ENCODE measurements at regions not wholly inside any gene's neighbourhood (a gene's known extent, or its start where the extent isn't known, plus 50 kb on each side); places are given as distances from the start of the nearest gene placed in this dataset.

DNA sequence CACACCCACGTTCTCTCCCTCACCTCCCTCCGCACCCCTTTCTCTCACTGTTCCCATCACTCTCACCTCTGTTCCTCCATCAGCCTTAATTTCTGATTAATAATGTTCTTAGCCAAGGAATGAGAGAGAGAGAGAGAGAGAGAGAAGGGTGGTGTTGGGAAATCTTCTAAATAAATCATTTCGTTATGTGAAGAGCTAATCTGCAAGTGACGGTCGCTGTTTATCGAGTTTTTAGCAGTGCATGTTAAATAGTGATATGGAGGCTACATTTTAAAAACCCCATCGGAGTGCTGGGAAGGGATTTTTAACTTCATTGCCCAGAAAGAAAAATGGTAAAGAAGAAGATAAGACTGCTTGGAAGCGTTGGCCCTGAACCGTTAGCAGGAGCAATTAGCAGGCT lies 203.3 kb upstream of the LHX5 start:
- H3K27me3 ChIP-seq (ENCODE audit: control insufficient read depth, insufficient read depth, low read length): peaks cover 27% of the 10 kb centered on the region
- whole genome bisulfite sequencing (ENCODE audit: insufficient coverage): 34% methylated on average over 6 of the region's 9 CpGs
- H3K36me3 ChIP-seq (ENCODE audit: control insufficient read depth, insufficient read depth, low read length): no peaks in the 10 kb centered on the region
- H3K9me3 ChIP-seq (replicated peaks; ENCODE audit: control insufficient read depth, low read depth, low read length): no peaks in the 10 kb centered on the region
- H3K4me1 ChIP-seq (ENCODE audit: control insufficient read depth, insufficient read depth, low read length): no peaks in the 10 kb centered on the region
- no peak overlapping the region for H3K27ac ChIP-seq (ENCODE audit: low read length)
- DNase-seq: no peak
- H3K4me3 ChIP-seq (ENCODE audit: low read length): no peak overlapping the region

DNA sequence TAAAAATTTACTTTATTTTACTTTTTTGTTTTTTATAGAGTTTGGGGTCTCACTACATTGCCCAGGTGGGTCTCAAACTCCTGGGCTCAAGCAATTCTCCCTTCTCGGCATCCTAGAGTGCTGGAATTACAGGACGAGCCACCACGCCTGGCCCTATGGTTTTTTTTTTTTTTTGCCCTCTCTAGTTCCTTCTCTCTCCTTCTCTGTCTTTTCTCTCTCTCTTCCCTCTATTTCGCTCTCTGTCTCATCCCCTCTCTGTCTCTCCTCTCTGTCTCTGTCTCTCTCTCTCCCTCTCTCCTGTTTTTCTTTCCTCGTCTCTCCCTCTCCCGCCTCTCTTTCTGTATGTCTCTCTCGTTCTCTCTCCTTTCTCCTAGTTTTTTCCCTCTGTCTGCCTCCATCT lies 202.6 kb upstream of the LHX5 start:
- no peaks in the 10 kb centered on the region for H3K36me3 ChIP-seq (ENCODE audit: control insufficient read depth, insufficient read depth, low read length)
- no peaks in the 10 kb centered on the region for H3K9me3 ChIP-seq (replicated peaks; ENCODE audit: control insufficient read depth, low read depth, low read length)
- DNase-seq: no peak
- 62% methylated on average over 7 of the region's 7 CpGs for WGBS (ENCODE audit: insufficient coverage)
- no peak overlapping the region for H3K27ac ChIP-seq (ENCODE audit: low read length)
- no peak overlapping the region for H3K4me3 ChIP-seq (ENCODE audit: low read length)
- H3K4me1 ChIP-seq (ENCODE audit: control insufficient read depth, insufficient read depth, low read length): no peaks in the 10 kb centered on the region
- H3K27me3 ChIP-seq (ENCODE audit: control insufficient read depth, insufficient read depth, low read length): peaks cover 34% of the 10 kb centered on the region

DNA sequence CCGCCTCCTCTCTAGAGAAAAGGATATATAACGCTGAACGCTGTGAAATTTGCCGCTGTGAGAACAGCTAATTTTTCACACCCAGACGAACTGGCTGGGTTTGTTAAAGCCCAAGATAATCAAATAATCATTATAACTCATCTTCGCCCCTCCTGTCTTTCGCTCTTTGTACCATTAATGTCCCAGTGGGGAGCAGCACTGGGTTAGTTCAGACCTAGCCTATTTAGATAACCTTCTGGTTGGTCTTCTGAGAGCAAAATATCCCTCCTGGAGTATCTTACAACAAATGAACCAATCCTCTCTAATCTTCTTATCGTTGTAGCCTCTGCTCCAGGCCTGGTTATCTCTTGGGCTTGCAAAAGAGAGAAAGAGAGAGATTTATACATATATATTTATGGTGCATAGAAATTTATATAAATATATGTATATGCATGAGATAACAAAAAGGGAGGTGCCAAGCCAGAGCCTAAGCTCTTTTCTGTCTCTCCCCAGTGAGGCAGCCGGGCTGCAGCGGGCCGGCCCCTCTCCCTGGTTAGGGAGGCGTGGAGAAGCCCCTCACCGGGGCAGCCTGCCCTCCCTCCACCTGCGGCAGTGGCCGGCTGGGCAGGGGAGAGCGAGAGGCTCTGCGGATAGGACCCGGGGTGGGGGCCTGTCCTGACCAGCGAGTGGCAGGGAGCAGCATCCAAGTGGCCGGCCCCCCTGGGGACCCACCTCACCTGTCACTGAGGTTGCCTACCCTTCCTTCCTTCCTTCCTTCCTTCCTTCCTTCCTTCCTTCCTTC lies 202.0 kb upstream of the LHX5 start:
- no peak overlapping the region for H3K27ac ChIP-seq (ENCODE audit: low read length)
- H3K27me3 ChIP-seq (ENCODE audit: control insufficient read depth, insufficient read depth, low read length): peaks cover 39% of the 10 kb centered on the region
- no peak overlapping the region for H3K4me3 ChIP-seq (ENCODE audit: low read length)
- DNase-seq: no peak
- 58% methylated on average over 7 of the region's 20 CpGs for WGBS (ENCODE audit: insufficient coverage)
- H3K36me3 ChIP-seq (ENCODE audit: control insufficient read depth, insufficient read depth, low read length): no peaks in the 10 kb centered on the region
- no peaks in the 10 kb centered on the region for H3K9me3 ChIP-seq (replicated peaks; ENCODE audit: control insufficient read depth, low read depth, low read length)
- no peaks in the 10 kb centered on the region for H3K4me1 ChIP-seq (ENCODE audit: control insufficient read depth, insufficient read depth, low read length)

DNA sequence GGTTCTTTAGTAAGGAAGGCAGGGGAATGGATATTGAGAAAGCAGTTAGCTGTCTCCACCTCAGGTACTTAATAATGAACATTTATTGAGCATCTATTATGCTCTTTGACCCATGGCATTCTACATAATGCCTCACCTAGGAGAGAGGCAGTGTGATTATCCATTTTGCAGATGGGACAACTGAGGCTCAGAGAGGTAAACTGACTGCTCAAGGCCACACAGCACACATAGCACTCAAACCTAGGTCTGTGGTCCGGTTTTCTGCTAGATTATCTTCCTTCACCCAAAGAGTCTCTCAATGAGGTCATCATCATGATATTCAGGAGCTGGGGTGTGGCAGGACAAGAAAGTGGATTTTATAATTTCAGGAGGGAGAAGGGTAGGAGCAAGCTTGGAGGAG lies 199.1 kb upstream of the LHX5 start:
- no peak for DNase-seq
- no CpG with 5 or more reads among the region's 1 CpG for WGBS (ENCODE audit: insufficient coverage)
- Histone ChIP-seq H3K27me3 (ENCODE audit: control insufficient read depth, insufficient read depth, low read length) (peaks cover 46% of the 10 kb centered on the region), H3K9me3 (replicated peaks; ENCODE audit: control insufficient read depth, low read depth, low read length) (no peaks in the 10 kb centered on the region), H3K36me3 (ENCODE audit: control insufficient read depth, insufficient read depth, low read length) (no peaks in the 10 kb centered on the region), H3K4me3 (ENCODE audit: low read length) (no peak overlapping the region), H3K27ac (ENCODE audit: low read length) (no peak overlapping the region), H3K4me1 (ENCODE audit: control insufficient read depth, insufficient read depth, low read length) (no peaks in the 10 kb centered on the region)

DNA sequence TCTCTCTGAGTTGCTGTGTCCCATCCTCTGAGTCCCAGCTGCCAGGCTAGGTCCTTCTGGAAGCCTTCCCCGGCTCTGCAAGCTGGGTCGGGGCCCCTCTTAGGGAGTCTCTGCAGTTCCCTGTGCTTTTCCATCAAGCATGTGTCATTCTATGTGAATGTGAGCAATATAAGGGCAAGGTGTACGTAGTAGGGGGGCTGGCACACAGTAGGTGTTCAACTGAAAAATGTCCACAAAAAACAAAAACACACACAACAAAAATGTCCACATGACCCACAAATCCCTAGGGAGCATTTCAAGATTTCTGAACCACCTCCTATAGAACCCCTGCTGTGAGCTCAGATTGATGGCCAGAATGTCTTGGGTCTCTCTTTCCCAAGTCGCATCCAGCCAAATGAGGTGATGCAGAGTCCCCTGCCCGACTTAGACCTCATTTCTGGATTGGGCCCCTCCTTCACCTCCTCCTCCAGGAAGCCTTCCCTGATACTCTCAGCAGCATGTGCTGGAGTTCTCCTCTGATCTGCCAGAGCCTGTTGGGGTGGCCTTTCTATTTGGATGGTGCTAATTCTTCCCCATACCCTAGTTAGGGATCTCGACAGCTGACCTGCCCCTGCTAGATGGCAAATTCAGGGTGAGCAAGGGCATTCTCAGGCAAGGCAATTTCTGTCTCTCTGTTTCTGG lies 196.1 kb upstream of the LHX5 start:
- no peak for DNase-seq
- Histone ChIP-seq H3K36me3 (ENCODE audit: control insufficient read depth, insufficient read depth, low read length) (no peaks in the 10 kb centered on the region), H3K4me3 (ENCODE audit: low read length) (no peak overlapping the region), H3K27me3 (ENCODE audit: control insufficient read depth, insufficient read depth, low read length) (peaks cover 39% of the 10 kb centered on the region), H3K4me1 (ENCODE audit: control insufficient read depth, insufficient read depth, low read length) (no peaks in the 10 kb centered on the region), H3K27ac (ENCODE audit: low read length) (no peak overlapping the region), H3K9me3 (replicated peaks; ENCODE audit: control insufficient read depth, low read depth, low read length) (no peaks in the 10 kb centered on the region)
- 40% methylated on average over 1 of the region's 6 CpGs for WGBS (ENCODE audit: insufficient coverage)

DNA sequence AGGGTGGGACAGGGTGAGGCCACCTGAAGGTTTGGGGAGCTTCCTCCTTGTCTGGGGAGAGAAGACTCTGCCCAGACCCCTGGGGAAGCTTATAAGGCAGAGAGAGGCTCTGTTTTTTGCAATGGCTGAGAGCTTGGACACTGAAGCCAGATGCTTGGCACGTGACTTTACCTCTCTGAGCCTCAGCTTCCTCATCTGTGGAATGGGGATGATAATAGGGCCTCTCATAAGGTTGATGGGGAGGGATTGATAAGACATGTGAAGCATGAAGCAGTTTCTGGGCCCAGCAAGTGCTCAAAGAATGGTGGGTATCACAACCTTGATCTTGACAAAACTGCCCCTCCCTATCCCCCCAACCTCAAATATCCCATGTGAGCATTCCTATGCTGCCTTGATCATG lies 195.4 kb upstream of the LHX5 start:
- DNase-seq: no peak

DNA sequence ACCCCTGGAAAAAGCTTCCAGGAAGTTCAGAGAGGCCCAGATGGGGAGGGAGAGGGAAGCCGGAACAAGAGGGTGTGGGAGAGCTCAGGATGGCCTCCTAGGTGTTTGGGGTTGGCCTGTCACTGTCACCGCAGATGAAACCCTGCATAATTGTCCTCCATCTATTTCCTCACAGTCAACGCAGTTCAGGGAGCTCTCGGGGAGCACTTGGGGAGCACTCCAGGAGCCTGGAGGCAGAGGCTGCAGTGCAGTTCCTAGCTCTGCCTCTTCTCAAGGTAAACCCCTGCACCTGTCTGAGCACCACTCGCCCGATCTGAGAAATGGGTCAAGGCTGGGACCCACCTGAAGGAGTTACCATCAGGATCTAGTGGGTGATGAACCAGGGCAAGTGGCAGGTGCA lies 194.6 kb upstream of the LHX5 start:
- no peak overlapping the region for H3K27ac ChIP-seq (ENCODE audit: low read length)
- WGBS (ENCODE audit: insufficient coverage): 78% methylated on average over 5 of the region's 6 CpGs
- no peak for DNase-seq
- no peaks in the 10 kb centered on the region for H3K36me3 ChIP-seq (ENCODE audit: control insufficient read depth, insufficient read depth, low read length)
- no peak overlapping the region for H3K4me3 ChIP-seq (ENCODE audit: low read length)
- H3K9me3 ChIP-seq (replicated peaks; ENCODE audit: control insufficient read depth, low read depth, low read length): no peaks in the 10 kb centered on the region
- H3K27me3 ChIP-seq (ENCODE audit: control insufficient read depth, insufficient read depth, low read length): peaks cover 32% of the 10 kb centered on the region
- H3K4me1 ChIP-seq (ENCODE audit: control insufficient read depth, insufficient read depth, low read length): no peaks in the 10 kb centered on the region

More for the DNA sequence above, 195.4 kb upstream of the LHX5 start:
- H3K4me1 ChIP-seq (ENCODE audit: control insufficient read depth, insufficient read depth, low read length): no peaks in the 10 kb centered on the region
- no peaks in the 10 kb centered on the region for H3K36me3 ChIP-seq (ENCODE audit: control insufficient read depth, insufficient read depth, low read length)
- H3K27me3 ChIP-seq (ENCODE audit: control insufficient read depth, insufficient read depth, low read length): peaks cover 39% of the 10 kb centered on the region
- H3K4me3 ChIP-seq (ENCODE audit: low read length): no peak overlapping the region
- WGBS (ENCODE audit: insufficient coverage): no CpG with 5 or more reads among the region's 1 CpG
- no peak overlapping the region for H3K27ac ChIP-seq (ENCODE audit: low read length)
- H3K9me3 ChIP-seq (replicated peaks; ENCODE audit: control insufficient read depth, low read depth, low read length): no peaks in the 10 kb centered on the region

DNA sequence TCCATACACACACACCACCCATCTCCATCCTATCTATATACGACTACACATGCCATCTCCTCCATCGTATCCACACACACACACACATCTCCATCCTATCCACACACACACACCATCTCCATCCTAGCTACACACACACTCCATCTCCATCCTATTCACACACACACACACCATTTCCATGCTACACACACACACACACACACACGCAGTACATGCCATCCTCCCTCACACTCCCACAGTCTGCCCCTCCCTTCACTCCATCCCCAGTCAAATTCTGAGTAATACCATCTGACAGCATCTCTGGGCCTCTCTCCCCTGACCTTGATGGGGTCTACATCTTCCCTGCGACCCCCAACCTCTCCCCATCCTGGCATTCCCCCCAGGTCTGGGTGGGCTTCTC lies 193.8 kb upstream of the LHX5 start:
- Histone ChIP-seq H3K4me1 (ENCODE audit: control insufficient read depth, insufficient read depth, low read length) (no peaks in the 10 kb centered on the region), H3K9me3 (replicated peaks; ENCODE audit: control insufficient read depth, low read depth, low read length) (no peaks in the 10 kb centered on the region), H3K27me3 (ENCODE audit: control insufficient read depth, insufficient read depth, low read length) (peaks cover 27% of the 10 kb centered on the region), H3K36me3 (ENCODE audit: control insufficient read depth, insufficient read depth, low read length) (no peaks in the 10 kb centered on the region), H3K4me3 (ENCODE audit: low read length) (no peak overlapping the region), H3K27ac (ENCODE audit: low read length) (no peak overlapping the region)
- WGBS (ENCODE audit: insufficient coverage): 86% methylated on average over 4 of the region's 4 CpGs
- no peak for DNase-seq

DNA sequence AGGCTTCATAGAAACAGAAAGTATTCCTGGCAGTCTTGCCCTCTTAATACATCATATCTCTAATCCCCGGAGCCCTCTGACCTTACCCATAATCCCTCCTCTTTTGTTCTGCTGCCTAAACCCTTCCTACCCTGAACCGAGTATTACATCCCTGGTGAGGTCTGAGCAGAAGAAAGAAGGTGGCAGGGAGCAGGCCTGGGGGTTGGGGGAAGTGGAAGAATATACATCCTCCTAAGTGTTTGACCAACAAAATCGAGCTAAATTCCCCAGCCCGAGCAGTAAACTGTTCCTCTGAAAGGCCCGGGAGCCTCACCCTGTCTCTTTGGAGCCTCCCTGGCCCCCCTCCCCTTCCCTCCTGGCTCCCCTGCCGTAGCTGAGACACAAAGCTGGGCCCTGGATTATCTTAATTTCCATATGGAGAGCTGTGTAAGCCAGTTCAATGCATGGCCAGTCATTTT lies 192.6 kb upstream of the LHX5 start:
- H3K4me1 ChIP-seq (ENCODE audit: control insufficient read depth, insufficient read depth, low read length): no peaks in the 10 kb centered on the region
- WGBS (ENCODE audit: insufficient coverage): 10% methylated on average over 2 of the region's 6 CpGs
- no peak overlapping the region for H3K27ac ChIP-seq (ENCODE audit: low read length)
- H3K27me3 ChIP-seq (ENCODE audit: control insufficient read depth, insufficient read depth, low read length): peaks cover 16% of the 10 kb centered on the region
- no peaks in the 10 kb centered on the region for H3K36me3 ChIP-seq (ENCODE audit: control insufficient read depth, insufficient read depth, low read length)
- H3K4me3 ChIP-seq (ENCODE audit: low read length): no peak overlapping the region
- no peaks in the 10 kb centered on the region for H3K9me3 ChIP-seq (replicated peaks; ENCODE audit: control insufficient read depth, low read depth, low read length)
- DNase-seq: no peak

DNA sequence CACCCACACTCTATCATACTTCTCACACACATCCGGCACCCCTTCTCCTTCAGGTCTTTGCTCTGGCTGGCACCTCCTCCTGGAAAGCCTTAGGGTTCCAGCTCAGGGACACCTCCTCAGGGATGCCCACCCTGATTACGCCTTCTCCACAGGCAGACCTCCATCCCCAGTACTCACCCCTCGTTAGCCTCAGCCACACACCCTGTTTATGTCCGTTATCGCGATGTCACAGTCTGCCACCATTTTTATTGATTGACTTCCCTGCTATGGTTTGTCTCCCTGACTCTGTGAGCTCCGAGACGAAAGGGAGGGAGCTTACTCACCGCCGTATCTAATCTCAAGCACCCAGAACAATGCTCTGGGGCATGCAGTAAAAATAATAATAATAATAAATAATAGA lies 191.7 kb upstream of the LHX5 start:
- H3K4me1 ChIP-seq (ENCODE audit: control insufficient read depth, insufficient read depth, low read length): no peaks in the 10 kb centered on the region
- H3K9me3 ChIP-seq (replicated peaks; ENCODE audit: control insufficient read depth, low read depth, low read length): no peaks in the 10 kb centered on the region
- DNase-seq: no peak
- H3K27ac ChIP-seq (ENCODE audit: low read length): no peak overlapping the region
- H3K27me3 ChIP-seq (ENCODE audit: control insufficient read depth, insufficient read depth, low read length): peaks cover 11% of the 10 kb centered on the region
- no peaks in the 10 kb centered on the region for H3K36me3 ChIP-seq (ENCODE audit: control insufficient read depth, insufficient read depth, low read length)
- WGBS (ENCODE audit: insufficient coverage): 81% methylated on average over 6 of the region's 10 CpGs
- H3K4me3 ChIP-seq (ENCODE audit: low read length): no peak overlapping the region
